ENCODE measurements at regions not wholly inside any gene's neighbourhood (a gene's known extent, or its start where the extent isn't known, plus 50 kb on each side); places are given as distances from the start of the nearest gene placed in this dataset.

DNA sequence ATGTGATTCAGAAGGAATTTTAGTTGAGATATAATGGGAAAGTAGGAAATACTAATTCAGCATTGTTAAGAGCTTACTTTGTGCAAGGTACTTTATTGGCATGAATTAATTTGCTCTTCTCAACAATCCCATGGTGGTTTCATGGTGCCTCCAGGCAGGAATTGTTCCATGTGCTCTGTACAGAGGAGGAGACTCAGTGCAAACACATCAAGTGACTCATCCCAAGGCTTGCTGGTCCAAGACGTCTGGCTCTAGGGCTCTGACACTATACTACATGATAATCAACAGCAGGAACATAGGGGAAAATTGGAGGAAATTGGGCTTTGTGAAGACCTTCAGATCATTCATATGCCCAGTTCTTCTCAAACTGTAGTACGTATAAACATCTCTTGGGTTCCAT lies 66.5 kb upstream of the PRKG1 start:
- POLR2A ChIA-PET = no interaction called here
- no peaks in the 10 kb centered on the region for H3K79me2 ChIP-seq (ENCODE audit: control insufficient read depth, insufficient read depth, low read length)
- H3K9ac ChIP-seq (replicated peaks; ENCODE audit: extremely low read depth, insufficient read depth, low read length) = no peak overlapping the region
- no peaks in the 10 kb centered on the region for H3K9me3 ChIP-seq (replicated peaks; ENCODE audit: control insufficient read depth, insufficient read depth, low read length)
- no peak for TF ChIP-seq JUN (IDR thresholded peaks at IDR 0.05; ENCODE audit: borderline replicate concordance, insufficient read depth, insufficient read length, low read depth)
- no peak for TF ChIP-seq POLR2AphosphoS5 (IDR thresholded peaks at IDR 0.05; ENCODE audit: insufficient read depth, low read depth, low read length)
- CTCF ChIA-PET = interaction anchor here (1.9 to 2.2 kb wide), 2 partner anchors 996 to 1209 kb away, joined by 4 to 6 read pairs; no protein-coding TSS in a partner anchor
- intact Hi-C loops (cut with micrococcal nuclease) = no loop called here
- DNase-seq (ENCODE audit: low read depth, low spot score) = no peak
- H3K4me1 ChIP-seq (ENCODE audit: control insufficient read depth, extremely low read depth, insufficient read depth, low read length) = no peaks in the 10 kb centered on the region
- no peaks in the 10 kb centered on the region for H3K9me1 ChIP-seq (replicated peaks; ENCODE audit: control insufficient read depth, extremely low read depth, insufficient read depth, low read length)
- no peaks in the 10 kb centered on the region for H3K36me3 ChIP-seq (ENCODE audit: control insufficient read depth in 2 of 2, extremely low read depth in 1 of 2, insufficient read depth in 2 of 2, low read length in 2 of 2)
- no TSS peak for BruUV-seq (replicated peaks)
- dilution Hi-C loops (cut with MboI; ENCODE audit: extremely low pct_ligation_motif_present, low sequenced_read_pairs) = no loop called here
- no peaks in the 10 kb centered on the region for H4K20me1 ChIP-seq (replicated peaks; ENCODE audit: control insufficient read depth, extremely low read depth, insufficient read depth, low read length)
- no peak overlapping the region for H2AFZ ChIP-seq (ENCODE audit: low read depth, low read length)
- no peak overlapping the region for H3K4me2 ChIP-seq (ENCODE audit: insufficient read depth, low read length)
- H3K27me3 ChIP-seq (ENCODE audit: control insufficient read depth in 2 of 2, insufficient read depth in 2 of 2, low read length in 2 of 2) = peaks cover 2 to 6% of the 10 kb centered on the region in 2 experiments
- no peak overlapping the region for H3K4me3 ChIP-seq (replicated peaks in 1 of 3; ENCODE audit: insufficient read depth in 1 of 3, low read depth in 1 of 3, low read length in 3 of 3)
- no peak overlapping the region for H3K27ac ChIP-seq (ENCODE audit: insufficient read depth, low read depth, low read length)
- FAIRE-seq = no peak

- TF ChIP-seq POLR2AphosphoS5 (IDR thresholded peaks at IDR 0.05; ENCODE audit: insufficient read depth, low read depth, low read length) (no peak), FOS (IDR thresholded peaks at IDR 0.05; ENCODE audit: borderline replicate concordance, insufficient read depth, low read length) (no peak), JUN (IDR thresholded peaks at IDR 0.05; ENCODE audit: borderline replicate concordance, insufficient read depth, insufficient read length, low read depth) (no peak), CTCF (IDR thresholded peaks at IDR 0.05; ENCODE audit: extremely low read depth in 1 of 2, insufficient read depth in 1 of 2, low read depth in 1 of 2, low read length in 2 of 2) (no peak), EZH2 (IDR thresholded peaks at IDR 0.05; ENCODE audit: borderline replicate concordance, low read depth, low read length, severe bottlenecking) (no peak), POLR2A (IDR thresholded peaks at IDR 0.05; ENCODE audit: low read depth, low read length) (no peak), MAX (IDR thresholded peaks at IDR 0.05; ENCODE audit: insufficient read depth, insufficient read length) (no peak), MYC (IDR thresholded peaks at IDR 0.05; ENCODE audit: low read depth, low read length) (no peak), GATA2 (IDR thresholded peaks at IDR 0.05; ENCODE audit: insufficient read depth, insufficient read length, low read depth, low read length) (no peak)
- H3K9me1 ChIP-seq (replicated peaks; ENCODE audit: control insufficient read depth, extremely low read depth, insufficient read depth, low read length) = no peaks in the 10 kb centered on the region
- POLR2A ChIA-PET = no interaction called here
- H4K20me1 ChIP-seq (replicated peaks; ENCODE audit: control insufficient read depth, extremely low read depth, insufficient read depth, low read length) = no peaks in the 10 kb centered on the region
- BruUV-seq (replicated peaks) = no TSS peak
- no peak overlapping the region for H3K4me2 ChIP-seq (ENCODE audit: insufficient read depth, low read length)
- no peak overlapping the region for H3K4me3 ChIP-seq (replicated peaks in 1 of 3; ENCODE audit: insufficient read depth in 1 of 3, low read depth in 1 of 3, low read length in 3 of 3)
- no peak overlapping the region for H3K27ac ChIP-seq (ENCODE audit: insufficient read depth, low read depth, low read length)
- CTCF ChIA-PET = interaction anchor here (0.9 to 2.2 kb wide), 4 partner anchors 925 to 1208 kb away, joined by 3 to 6 read pairs (median 4); no protein-coding TSS in a partner anchor
- no peak for DNase-seq (ENCODE audit: low read depth, low spot score)
- no peak overlapping the region for H3K9ac ChIP-seq (replicated peaks; ENCODE audit: extremely low read depth, insufficient read depth, low read length)
- intact Hi-C loops (cut with micrococcal nuclease) = no loop called here
- no peak for FAIRE-seq
- no peaks in the 10 kb centered on the region for H3K9me3 ChIP-seq (replicated peaks; ENCODE audit: control insufficient read depth, insufficient read depth, low read length)
- no peaks in the 10 kb centered on the region for H3K36me3 ChIP-seq (ENCODE audit: control insufficient read depth in 2 of 2, extremely low read depth in 1 of 2, insufficient read depth in 2 of 2, low read length in 2 of 2)
- H3K4me1 ChIP-seq (ENCODE audit: control insufficient read depth, extremely low read depth, insufficient read depth, low read length) = no peaks in the 10 kb centered on the region
- no peaks in the 10 kb centered on the region for H3K79me2 ChIP-seq (ENCODE audit: control insufficient read depth, insufficient read depth, low read length)
- dilution Hi-C loops (cut with MboI; ENCODE audit: extremely low pct_ligation_motif_present, low sequenced_read_pairs) = no loop called here
- H2AFZ ChIP-seq (ENCODE audit: low read depth, low read length) = no peak overlapping the region
- H3K27me3 ChIP-seq (ENCODE audit: control insufficient read depth in 2 of 2, insufficient read depth in 2 of 2, low read length in 2 of 2) = peaks cover 2 to 6% of the 10 kb centered on the region in 2 experiments
Measured at GRCh38 chr10:51008346-51008745, 65.9 kb upstream of the PRKG1 start.

Measured in endothelial cell of umbilical vein (primary cell).